Transverse colon (tissue), 4 donors: ENCODE measurements at regions not wholly inside any gene's neighbourhood (a gene's known extent, or its start where the extent isn't known, plus 50 kb on each side); places are given as distances from the start of the nearest gene placed in this dataset.

ENCODE experiments used
- DNase-seq: peaks from one replicate; pipeline ENCODE4 v3.0.0-alpha.2; 2019
- H3K27ac ChIP-seq, 4 donors: fragments of 200-600 bp; sonication (generic); 2 replicates each; pipeline ENCODE4 v1.5.1; 2016 to 2018; ENCODE audit warnings: inconsistent platforms in 4 of 4
- H3K27me3 ChIP-seq: fragments of 200-600 bp; sonication (generic); 2 replicates; pipeline ENCODE4 v1.5.1; 2017; ENCODE audit warnings: inconsistent platforms
- H3K36me3 ChIP-seq, 4 donors: fragments of 200-600 bp; sonication (generic); 2 replicates each; pipeline ENCODE4 v1.5.1; 2017 to 2019; ENCODE audit warnings: inconsistent platforms in 4 of 4
- H3K4me1 ChIP-seq, 4 donors: fragments of 200-600 bp; sonication (generic); 2 replicates each; pipeline ENCODE4 v1.5.1; 2017 to 2020; ENCODE audit warnings: inconsistent platforms in 4 of 4
- H3K4me3 ChIP-seq, 4 donors: fragments of 200-600 bp; sonication (generic); 1 replicate in 1 of 4; 2 replicates in 3 of 4; pipeline versions ENCODE4 v1.5.1 to v1.6.1; 2017 to 2019; ENCODE audit warnings: inconsistent platforms in 4 of 4
- H3K9me3 ChIP-seq, 2 donors: fragments of 200-600 bp; sonication (generic); 2 replicates each; pipeline ENCODE4 v1.5.1; 2017 to 2019; ENCODE audit warnings: inconsistent platforms in 2 of 2
- CTCF ChIP-seq, 5 experiments: fragments of 200-600 bp in 3 of 5; fragments of 450-650 bp in 2 of 5; sonication (generic) in 3 of 5; IDR thresholded peaks; 1 replicate in 2 of 5; 2 replicates in 3 of 5; pipeline ENCODE4 v1.5.1; 2016 to 2017; ENCODE audit warnings: antibody characterized with exemption in 5 of 5, inconsistent platforms in 3 of 5, mild to moderate bottlenecking in 2 of 5, moderate library complexity in 1 of 5
- EP300 ChIP-seq: sonication (generic); formaldehyde crosslinking; IDR thresholded peaks from one replicate; pipeline ENCODE4 v1.6.1; 2017; ENCODE audit warnings: antibody characterized with exemption, low read depth
- POLR2A ChIP-seq: fragments of 450-650 bp; IDR thresholded peaks from one replicate; pipeline ENCODE4 v1.6.1; 2016; ENCODE audit warnings: antibody characterized with exemption, mild to moderate bottlenecking, moderate library complexity
- POLR2AphosphoS5 ChIP-seq, 3 donors: sonication (generic); formaldehyde crosslinking; IDR thresholded peaks; one replicate each; pipeline ENCODE4 v1.6.1; 2016; ENCODE audit warnings: antibody characterized with exemption in 3 of 3
- WGBS, 2 donors: methylation state at CpG; one replicate each; pipeline ENCODE4 v1.1.5; 2018; ENCODE audit warnings: low coverage in 1 of 2; 5-methylcytosine and 5-hydroxymethylcytosine counted together
- in situ Hi-C, 4 donors: fragments of 200-750 bp; cut with MboI; loops; one replicate each; pipeline versions ENCODE4 v1.15.0 to v1.15.1; 2017; ENCODE audit warnings: low sequenced_read_pairs in 3 of 4, low pct_ligation_motif_present in 1 of 4, low pct_unique_long_range_greater_than_20kb in 1 of 4
- intact Hi-C: fragments of 100-400 bp; cut with DNase I; formaldehyde crosslinking; loops from one replicate; pipeline ENCODE4 v1.15.1; 2023; ENCODE audit warnings: low total_unique reads

DNA sequence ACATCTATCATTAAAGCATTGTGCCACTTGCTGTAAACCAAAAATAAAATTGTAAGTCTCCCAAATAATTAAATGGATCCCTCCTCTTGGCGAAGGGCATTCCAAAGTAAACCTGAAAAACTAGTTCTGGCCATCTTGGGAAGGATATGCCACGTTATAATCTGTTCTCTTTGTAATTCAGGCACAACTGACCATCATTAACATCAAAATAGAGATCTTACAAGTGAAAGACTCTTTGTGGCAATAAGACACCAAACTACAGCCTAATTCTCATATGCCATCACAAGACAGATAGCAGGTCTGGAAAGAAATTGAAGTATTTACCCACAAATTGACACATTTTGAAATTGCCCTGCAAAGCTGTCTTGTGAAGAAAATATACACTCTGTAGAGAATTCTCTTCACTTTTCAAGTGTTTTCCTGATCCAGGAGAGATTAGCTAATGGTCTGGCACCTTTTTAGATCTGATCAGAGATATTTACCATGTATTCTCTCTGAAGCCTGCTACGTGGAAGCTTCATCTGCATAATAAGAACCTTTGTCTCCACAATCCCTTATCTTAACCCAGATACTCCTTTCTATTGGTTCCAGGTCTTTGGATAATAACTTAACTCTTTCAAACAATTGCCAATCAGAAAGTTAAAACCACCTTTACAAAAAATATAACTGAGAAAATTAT, 630.4 kb upstream of the CCDC179 start:
- no peak for DNase-seq
- intact Hi-C loops (no loop called here), in situ Hi-C loops (no loop called here)
- TF ChIP-seq POLR2A (no peak), CTCF (IDR thresholded peaks at IDR 0.05) (no peak), POLR2AphosphoS5 (IDR thresholded peaks at IDR 0.05) (no peak), EP300 (no peak)
- 52 to 54% methylated on average over 3 of the region's 3 CpGs for WGBS, 2 donors
- H3K9me3 ChIP-seq = no peaks in the 10 kb centered on the region
- H3K36me3 ChIP-seq = no peaks in the 10 kb centered on the region
- no peak overlapping the region for H3K4me3 ChIP-seq
- no peaks in the 10 kb centered on the region for H3K27me3 ChIP-seq
- H3K27ac ChIP-seq = no peak overlapping the region
- H3K4me1 ChIP-seq = no peaks in the 10 kb centered on the region

DNA sequence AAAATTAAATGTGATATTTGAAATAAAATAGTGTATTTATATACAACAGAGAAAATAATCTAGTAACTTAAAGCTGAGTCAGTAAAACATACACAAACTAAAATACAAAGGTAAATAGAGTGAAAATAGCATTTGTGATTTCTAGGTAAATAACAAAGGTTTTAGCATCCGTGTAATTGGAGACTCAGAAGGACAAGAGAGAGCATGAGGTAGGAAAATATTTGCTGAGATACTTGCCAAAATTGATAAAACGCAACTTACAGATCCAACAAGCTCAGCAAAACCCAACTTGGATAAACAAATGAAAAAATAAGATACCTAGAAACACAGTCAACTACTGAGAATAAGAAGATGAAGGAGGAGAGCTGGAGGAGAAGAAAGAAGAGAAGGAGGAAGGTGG, 634.7 kb upstream of the CCDC179 start:
- in situ Hi-C loops (no loop called here), intact Hi-C loops (no loop called here)
- WGBS, 2 donors = 42 to 45% methylated on average over 2 of the region's 2 CpGs
- no peak overlapping the region for H3K27ac ChIP-seq
- no peaks in the 10 kb centered on the region for H3K9me3 ChIP-seq
- no peak overlapping the region for H3K4me3 ChIP-seq
- no peaks in the 10 kb centered on the region for H3K27me3 ChIP-seq
- no peaks in the 10 kb centered on the region for H3K4me1 ChIP-seq
- no peak for TF ChIP-seq POLR2A
- TF ChIP-seq CTCF (IDR thresholded peaks at IDR 0.05) = no peak
- TF ChIP-seq EP300 = no peak
- TF ChIP-seq POLR2AphosphoS5 (IDR thresholded peaks at IDR 0.05) = no peak
- no peak for DNase-seq
- H3K36me3 ChIP-seq = no peaks in the 10 kb centered on the region

DNA sequence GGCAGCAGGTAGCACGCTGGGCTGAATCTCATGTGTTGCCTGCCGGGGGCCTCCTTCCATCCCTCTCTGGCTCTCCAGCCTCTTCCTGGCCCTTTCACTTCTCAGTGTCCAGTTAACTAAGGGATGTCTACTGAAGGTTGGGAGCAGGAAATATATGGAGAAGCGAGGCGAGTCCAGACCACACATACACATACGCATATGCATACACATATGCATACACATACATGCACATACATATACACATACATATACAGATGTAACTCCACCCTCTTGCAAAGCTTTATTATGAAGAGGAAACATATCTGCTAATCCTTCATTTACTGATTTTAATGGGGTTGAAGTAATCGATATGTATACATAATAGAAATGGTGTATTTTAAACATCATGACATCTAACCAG, 636.1 kb upstream of the CCDC179 start:
- H3K27me3 ChIP-seq = no peaks in the 10 kb centered on the region
- H3K9me3 ChIP-seq = no peaks in the 10 kb centered on the region
- H3K4me1 ChIP-seq = no peaks in the 10 kb centered on the region
- H3K36me3 ChIP-seq = no peaks in the 10 kb centered on the region
- H3K27ac ChIP-seq = no peak overlapping the region
- intact Hi-C loops (no loop called here), in situ Hi-C loops (no loop called here)
- H3K4me3 ChIP-seq = no peak overlapping the region
- TF ChIP-seq CTCF (IDR thresholded peaks at IDR 0.05) = no peak
- TF ChIP-seq EP300 = no peak
- TF ChIP-seq POLR2AphosphoS5 (IDR thresholded peaks at IDR 0.05) = no peak
- no peak for TF ChIP-seq POLR2A
- 63 to 73% methylated on average over 4 to 6 of the region's 6 CpGs for WGBS, 2 donors
- no peak for DNase-seq

- in situ Hi-C loops = no loop called here
Measured at GRCh38 chr11:23497040-23497439, 636.8 kb upstream of the CCDC179 start.

More at GRCh38 chr11:23497040-23497439, 636.8 kb upstream of the CCDC179 start:
- no peak for DNase-seq
- intact Hi-C loops = no loop called here
- H3K36me3 ChIP-seq = no peaks in the 10 kb centered on the region
- WGBS, 2 donors = 73 to 74% methylated on average over 1 of the region's 1 CpG
- TF ChIP-seq CTCF (IDR thresholded peaks at IDR 0.05) = no peak
- no peak for TF ChIP-seq POLR2AphosphoS5 (IDR thresholded peaks at IDR 0.05)
- no peak for TF ChIP-seq EP300
- no peak for TF ChIP-seq POLR2A
- H3K4me1 ChIP-seq = no peaks in the 10 kb centered on the region
- H3K27ac ChIP-seq = no peak overlapping the region
- no peak overlapping the region for H3K4me3 ChIP-seq
- H3K9me3 ChIP-seq = no peaks in the 10 kb centered on the region
- H3K27me3 ChIP-seq = no peaks in the 10 kb centered on the region
